ENCODE measurements at regions not wholly inside any gene's neighbourhood (a gene's known extent, or its start where the extent isn't known, plus 50 kb on each side); places are given as distances from the start of the nearest gene placed in this dataset.

- no peak for TF ChIP-seq YY1 (IDR thresholded peaks at IDR 0.05; ENCODE audit: insufficient read depth, insufficient read length)
- TF ChIP-seq ZNF274 (IDR thresholded peaks at IDR 0.05; ENCODE audit: low read depth, low read length) = no peak
- no peak for TF ChIP-seq SUZ12 (IDR thresholded peaks at IDR 0.05; ENCODE audit: extremely low read depth, insufficient read depth, insufficient read length)
These were observed 251.4 kb upstream of the ATXN7L3B start for GRCh38 chr12:74286254-74286653.
